Muscle of arm (tissue), 1 donor: ENCODE measurements at regions not wholly inside any gene's neighbourhood (a gene's known extent, or its start where the extent isn't known, plus 50 kb on each side); places are given as distances from the start of the nearest gene placed in this dataset.
"Not testable (repeated sequence)": the region's sequence is repeated elsewhere in the genome, so short reads cannot be mapped to it uniquely, and the experiment has no call there.

ENCODE experiments used
- DNase-seq: peaks from one replicate; pipeline ENCODE4 v3.0.0-alpha.2; 2013

DNA sequence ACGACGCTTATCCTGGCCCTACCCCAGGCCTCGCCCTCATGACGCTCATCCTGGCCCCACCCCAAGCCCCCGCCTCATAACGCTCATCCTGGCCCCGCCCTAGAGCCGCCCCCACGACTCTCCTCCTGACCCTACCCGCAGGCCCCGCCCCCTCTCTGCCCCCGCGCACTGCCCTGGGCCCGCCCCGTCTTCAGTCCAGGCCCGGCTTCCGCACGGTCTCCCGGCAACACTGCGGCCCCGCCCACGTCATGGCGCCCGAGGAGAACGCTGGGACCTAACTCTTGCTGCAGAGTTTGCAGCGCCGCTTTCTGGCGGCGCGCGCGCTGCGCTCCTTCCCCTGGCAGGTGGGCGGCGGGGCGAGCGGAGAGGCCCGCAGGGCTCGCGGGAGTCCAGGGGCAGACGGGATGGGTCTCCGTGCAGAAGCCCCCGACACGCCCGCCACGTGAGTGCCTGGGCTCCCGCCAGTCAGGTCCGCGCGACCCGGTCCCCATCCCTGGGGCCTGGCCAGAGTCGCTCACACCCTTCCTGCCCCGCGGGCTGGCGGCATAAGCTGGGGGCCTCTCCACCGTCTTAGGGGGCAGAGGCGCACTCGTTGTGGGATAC lies 52.5 kb upstream of the ROPN1B start:
- DNase-seq, result peak; percentile 95

DNA sequence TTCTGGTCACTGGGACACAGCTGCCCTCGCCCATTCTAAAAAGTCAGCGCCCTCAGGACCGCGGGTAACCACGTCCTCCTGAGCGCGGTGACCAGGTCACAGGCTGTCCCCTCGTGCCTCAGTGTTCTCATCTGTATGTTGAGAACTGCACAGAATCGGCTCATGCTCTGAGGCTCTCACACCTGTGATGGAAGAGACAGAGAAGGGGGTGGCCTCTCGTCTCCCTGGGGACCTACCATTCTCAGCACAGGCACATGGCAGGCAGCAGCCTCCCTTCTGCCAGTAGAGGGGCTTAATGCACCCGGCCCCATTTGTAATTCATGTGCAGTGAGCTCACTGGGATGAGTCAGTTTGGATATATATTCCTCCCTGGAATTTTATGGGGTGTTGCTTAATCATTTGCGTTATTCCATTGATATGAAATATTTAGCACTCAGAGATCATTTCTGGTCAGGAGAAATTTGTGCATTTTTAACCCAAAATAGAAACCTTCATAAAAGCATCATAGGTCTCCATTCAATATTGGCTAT lies 51.9 kb upstream of the ROPN1B start:
- peak; percentile 28 for DNase-seq

GRCh38 chr3:125918024-125918423 lies 51.0 kb upstream of the ROPN1B start:
- not testable (repeated sequence) for DNase-seq

DNA sequence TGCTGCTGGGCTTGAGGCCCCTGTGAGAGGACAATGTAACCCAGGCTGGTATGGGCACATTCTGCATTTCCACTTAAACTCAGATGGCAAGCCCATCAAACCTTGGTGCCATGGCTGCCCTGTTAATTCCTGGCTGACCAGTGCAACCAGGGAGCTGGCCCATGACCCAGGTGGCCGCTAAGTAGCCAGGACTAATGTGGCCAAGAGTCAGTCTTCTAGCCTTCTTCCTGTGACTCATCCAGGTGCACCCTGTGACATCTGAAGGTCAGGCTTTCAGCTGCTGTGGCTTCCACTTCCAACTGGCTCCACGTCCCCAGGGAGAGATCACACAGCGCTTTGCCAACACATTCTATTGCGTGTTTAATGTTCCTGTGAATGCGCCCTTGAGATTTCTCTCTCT lies 50.5 kb upstream of the ROPN1B start:
- DNase-seq, result not testable (repeated sequence)

GRCh38 chr3:125918866-125919265 lies 50.1 kb upstream of the ROPN1B start:
- DNase-seq, result not testable (repeated sequence)
